SU-DHL-6 (cell line): ENCODE measurements at regions not wholly inside any gene's neighbourhood (a gene's known extent, or its start where the extent isn't known, plus 50 kb on each side); places are given as distances from the start of the nearest gene placed in this dataset.

Experiments used
- CTCF ChIP-seq: fragments of 200-600 bp; sonication (generic); IDR thresholded peaks from one replicate; pipeline ENCODE4 v1.5.1; 2017; ENCODE audit warnings: antibody characterized with exemption, mild to moderate bottlenecking, low read length, moderate library complexity; ENCODE audit not compliant: insufficient read depth, poor library complexity, severe bottlenecking
- EZH2phosphoT487 ChIP-seq: fragments of 200-600 bp; sonication (generic), shearing (Covaris generic); conservative IDR thresholded peaks from 2 replicates; pipeline ENCODE4 v1.6.1; 2018; ENCODE audit warnings: mild to moderate bottlenecking, antibody characterized with exemption, low read length, moderate library complexity, mixed read lengths

GRCh38 chr10:62587011-62587410 is 212.8 kb downstream of the ZNF365 start:
- TF ChIP-seq CTCF: no peak
- TF ChIP-seq EZH2phosphoT487: no peak
